Stomach (tissue), 8 donors: ENCODE measurements at regions not wholly inside any gene's neighbourhood (a gene's known extent, or its start where the extent isn't known, plus 50 kb on each side); places are given as distances from the start of the nearest gene placed in this dataset.
"Not testable (repeated sequence)": the region's sequence is repeated elsewhere in the genome, so short reads cannot be mapped to it uniquely, and the experiment has no call there.

Experiments used
- DNase-seq, 2 donors: peaks; one replicate each; pipeline versions ENCODE4 v3.0.0 to v3.0.0-alpha.2; 2013 to 2019
- H3K27ac ChIP-seq, 5 donors: fragments of 200-600 bp in 4 of 5; sonication (generic) in 4 of 5; one replicate each; pipeline ENCODE4 v1.5.1; 2013 to 2019; ENCODE audit warnings: mild to moderate bottlenecking in 1 of 5, moderate library complexity in 1 of 5
- H3K27me3 ChIP-seq, 3 donors: fragments of 200-600 bp; sonication (generic); one replicate each; pipeline ENCODE4 v1.5.1; 2017 to 2019; ENCODE audit warnings: mixed run types in 1 of 3
- H3K36me3 ChIP-seq, 4 donors: fragments of 200-600 bp; sonication (generic); 1 replicate in 3 of 4; 2 replicates in 1 of 4; pipeline ENCODE4 v1.5.1; 2016 to 2019
- H3K4me1 ChIP-seq, 4 donors: fragments of 200-600 bp; sonication (generic); one replicate each; pipeline ENCODE4 v1.5.1; 2016 to 2019
- H3K4me3 ChIP-seq, 4 donors: fragments of 200-600 bp; sonication (generic) in 3 of 4; one replicate each; pipeline ENCODE4 v1.5.1; 2016 to 2019; ENCODE audit warnings: mild to moderate bottlenecking in 1 of 4
- H3K9me3 ChIP-seq, 4 donors: fragments of 200-600 bp; sonication (generic); one replicate each; pipeline ENCODE4 v1.5.1; 2016 to 2019
- EP300 ChIP-seq: sonication (generic); formaldehyde crosslinking; IDR thresholded peaks from one replicate; pipeline ENCODE4 v1.6.1; 2017; ENCODE audit warnings: antibody characterized with exemption
- POLR2A ChIP-seq, 4 donors: fragments of 450-650 bp; IDR thresholded peaks; one replicate each; pipeline ENCODE4 v1.6.1; 2016; ENCODE audit warnings: antibody characterized with exemption in 4 of 4, control low read depth in 2 of 4, mild to moderate bottlenecking in 1 of 4, moderate library complexity in 1 of 4
- POLR2AphosphoS5 ChIP-seq, 3 donors: sonication (generic); formaldehyde crosslinking; IDR thresholded peaks; one replicate each; pipeline ENCODE4 v1.6.1; 2016; ENCODE audit warnings: antibody characterized with exemption in 3 of 3
- WGBS, 5 donors: extraction: QIAGEN DNeasy Blood & Tissue Kit in 3 of 5; methylation state at CpG; one replicate each; pipeline versions ENCODE4 v1.1.5 to v1.1.7; 2013 to 2018; 5-methylcytosine and 5-hydroxymethylcytosine counted together
- intact Hi-C: fragments of 100-400 bp; cut with DNase I; formaldehyde crosslinking; loops from one replicate; pipeline ENCODE4 v1.15.1; 2023; ENCODE audit warnings: low total_unique reads
- TF ChIP-seq, protein P1 (sequence below), 7 experiments: fragments of 450-650 bp in 4 of 7; fragments of 200-600 bp in 3 of 7; sonication (generic) in 3 of 7; IDR thresholded peaks; one replicate each; pipeline ENCODE4 v1.5.1; 2016 to 2019; ENCODE audit warnings: antibody characterized with exemption in 7 of 7, control low read depth in 2 of 7, mild to moderate bottlenecking in 1 of 7
- donor health status: healthy with polysubstance abuse.
- donor health status: Bipolar disorder and iron deficiency.
- donor health status: healthy.

DNA sequence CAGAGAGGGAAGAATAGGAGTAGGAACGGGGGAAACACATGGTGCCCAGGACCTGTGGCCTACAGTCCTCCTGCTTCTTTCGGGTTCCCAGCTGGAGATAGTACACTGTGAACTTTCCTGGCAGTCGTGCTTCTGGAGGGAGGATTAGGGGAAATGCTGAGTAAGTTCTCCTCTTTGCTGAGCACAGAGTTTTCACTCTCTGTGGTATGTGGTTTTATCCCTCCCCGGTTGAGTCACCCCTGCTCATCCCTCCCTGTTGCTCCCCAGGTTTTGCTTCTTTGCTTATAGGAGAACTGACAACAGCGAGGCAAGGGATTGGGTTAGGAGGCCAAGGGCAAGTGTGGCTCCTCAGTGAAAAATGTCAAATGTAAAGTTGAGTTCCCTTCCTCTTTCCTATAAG, 122.9 kb downstream of the OR4M2 start:
- H3K4me1 ChIP-seq, intact Hi-C loops, H3K9me3 ChIP-seq, H3K27me3 ChIP-seq, DNase-seq, H3K36me3 ChIP-seq, H3K4me3 ChIP-seq, H3K27ac ChIP-seq: not testable (repeated sequence)
- no CpG with 5 or more reads among the region's 5 CpGs for WGBS, 5 donors

- H3K4me1 ChIP-seq, H3K27ac ChIP-seq, H3K4me3 ChIP-seq, H3K9me3 ChIP-seq, H3K36me3 ChIP-seq, H3K27me3 ChIP-seq, intact Hi-C loops, DNase-seq: not testable (repeated sequence)
- WGBS, 5 donors, result no CpG with 5 or more reads among the region's 3 CpGs
Measured at GRCh38 chr15:22209086-22209485, 128.8 kb downstream of the OR4M2 start.

DNA sequence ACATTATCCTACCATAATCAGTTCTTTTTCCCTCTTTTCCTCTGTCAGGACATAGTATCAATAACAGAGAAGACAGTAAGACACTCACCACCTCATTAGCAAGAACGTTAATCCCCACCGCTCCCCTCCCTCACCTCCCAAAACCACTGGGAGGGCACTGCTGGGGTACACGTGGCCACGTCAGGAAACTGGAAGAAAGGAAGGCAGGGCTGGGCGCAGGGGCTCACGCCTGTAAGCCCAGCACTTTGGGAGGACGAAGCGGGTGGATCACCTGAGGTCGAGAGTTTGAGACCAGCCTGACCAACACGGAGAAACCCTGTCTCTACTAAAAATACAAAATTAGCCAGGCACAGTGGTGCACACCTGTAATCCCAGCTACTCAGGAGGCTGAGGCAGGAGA, 142.3 kb downstream of the OR4M2 start:
- H3K27me3 ChIP-seq, DNase-seq, H3K27ac ChIP-seq, H3K9me3 ChIP-seq, H3K36me3 ChIP-seq, H3K4me3 ChIP-seq, intact Hi-C loops, H3K4me1 ChIP-seq: not testable (repeated sequence)
- 72 to 84% (median 80%) methylated on average over 10 of the region's 10 CpGs for WGBS, 5 donors

GRCh38 chr15:22224241-22224671, 143.9 kb downstream of the OR4M2 start:
- 76 to 80% (median 78%) methylated on average over 9 of the region's 9 CpGs for whole genome bisulfite sequencing, 5 donors
- DNase-seq, result no peak
- Histone ChIP-seq H3K36me3 (no peaks in the 10 kb centered on the region), H3K27me3 (no peaks in the 10 kb centered on the region), H3K9me3 (no peaks in the 10 kb centered on the region), H3K4me3 (no peak overlapping the region), H3K4me1 (no peaks in the 10 kb centered on the region), H3K27ac (no peak overlapping the region)
- intact Hi-C loops, result no loop called here
- TF ChIP-seq POLR2AphosphoS5 (IDR thresholded peaks at IDR 0.05) (no peak), EP300 (no peak), POLR2A (IDR thresholded peaks at IDR 0.05) (no peak)
- TF ChIP-seq, protein P1, sequence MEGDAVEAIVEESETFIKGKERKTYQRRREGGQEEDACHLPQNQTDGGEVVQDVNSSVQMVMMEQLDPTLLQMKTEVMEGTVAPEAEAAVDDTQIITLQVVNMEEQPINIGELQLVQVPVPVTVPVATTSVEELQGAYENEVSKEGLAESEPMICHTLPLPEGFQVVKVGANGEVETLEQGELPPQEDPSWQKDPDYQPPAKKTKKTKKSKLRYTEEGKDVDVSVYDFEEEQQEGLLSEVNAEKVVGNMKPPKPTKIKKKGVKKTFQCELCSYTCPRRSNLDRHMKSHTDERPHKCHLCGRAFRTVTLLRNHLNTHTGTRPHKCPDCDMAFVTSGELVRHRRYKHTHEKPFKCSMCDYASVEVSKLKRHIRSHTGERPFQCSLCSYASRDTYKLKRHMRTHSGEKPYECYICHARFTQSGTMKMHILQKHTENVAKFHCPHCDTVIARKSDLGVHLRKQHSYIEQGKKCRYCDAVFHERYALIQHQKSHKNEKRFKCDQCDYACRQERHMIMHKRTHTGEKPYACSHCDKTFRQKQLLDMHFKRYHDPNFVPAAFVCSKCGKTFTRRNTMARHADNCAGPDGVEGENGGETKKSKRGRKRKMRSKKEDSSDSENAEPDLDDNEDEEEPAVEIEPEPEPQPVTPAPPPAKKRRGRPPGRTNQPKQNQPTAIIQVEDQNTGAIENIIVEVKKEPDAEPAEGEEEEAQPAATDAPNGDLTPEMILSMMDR (IDR thresholded peaks at IDR 0.05), result no peak

DNA sequence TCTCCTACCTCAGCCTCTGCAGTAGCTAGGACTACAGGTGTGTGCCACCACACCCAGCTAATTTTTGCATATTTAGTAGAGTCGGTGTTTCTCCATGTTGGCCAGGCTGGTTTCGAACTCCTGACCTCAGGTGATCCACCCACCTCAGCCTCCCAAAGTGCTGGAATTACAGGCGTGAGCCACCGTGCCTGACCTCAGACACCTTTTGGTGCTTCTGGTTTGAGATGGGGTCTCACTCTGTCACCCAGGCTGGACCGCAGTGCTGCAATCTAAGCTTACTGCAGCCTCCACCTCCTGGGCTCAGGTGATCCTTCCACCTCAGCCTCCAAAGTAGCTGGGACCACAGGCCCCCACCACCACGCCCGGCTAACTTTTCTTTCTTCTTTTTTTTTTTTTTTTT, 144.6 kb downstream of the OR4M2 start:
- H3K4me3 ChIP-seq, H3K27ac ChIP-seq, H3K27me3 ChIP-seq, H3K4me1 ChIP-seq, intact Hi-C loops, DNase-seq, H3K36me3 ChIP-seq, H3K9me3 ChIP-seq: not testable (repeated sequence)
- WGBS, 5 donors, result 87 to 94% (median 91%) methylated on average over 6 to 7 of the region's 7 CpGs

GRCh38 chr15:22226034-22226790, 145.9 kb downstream of the OR4M2 start:
- no peaks in the 10 kb centered on the region for H3K4me1 ChIP-seq
- no peaks in the 10 kb centered on the region for H3K27me3 ChIP-seq
- H3K27ac ChIP-seq, result no peak overlapping the region
- WGBS, 5 donors, result 70 to 76% (median 73%) methylated on average over 12 of the region's 12 CpGs
- no peak for DNase-seq
- no peak for TF ChIP-seq POLR2AphosphoS5 (IDR thresholded peaks at IDR 0.05)
- TF ChIP-seq POLR2A (IDR thresholded peaks at IDR 0.05), result no peak
- TF ChIP-seq, protein P1 (IDR thresholded peaks at IDR 0.05), result no peak
- TF ChIP-seq EP300, result no peak
- H3K4me3 ChIP-seq, result no peak overlapping the region
- H3K36me3 ChIP-seq, result no peaks in the 10 kb centered on the region
- H3K9me3 ChIP-seq, result no peaks in the 10 kb centered on the region
- intact Hi-C loops, result no loop called here
